ENCODE measurements at regions not wholly inside any gene's neighbourhood (a gene's known extent, or its start where the extent isn't known, plus 50 kb on each side); places are given as distances from the start of the nearest gene placed in this dataset.

DNA sequence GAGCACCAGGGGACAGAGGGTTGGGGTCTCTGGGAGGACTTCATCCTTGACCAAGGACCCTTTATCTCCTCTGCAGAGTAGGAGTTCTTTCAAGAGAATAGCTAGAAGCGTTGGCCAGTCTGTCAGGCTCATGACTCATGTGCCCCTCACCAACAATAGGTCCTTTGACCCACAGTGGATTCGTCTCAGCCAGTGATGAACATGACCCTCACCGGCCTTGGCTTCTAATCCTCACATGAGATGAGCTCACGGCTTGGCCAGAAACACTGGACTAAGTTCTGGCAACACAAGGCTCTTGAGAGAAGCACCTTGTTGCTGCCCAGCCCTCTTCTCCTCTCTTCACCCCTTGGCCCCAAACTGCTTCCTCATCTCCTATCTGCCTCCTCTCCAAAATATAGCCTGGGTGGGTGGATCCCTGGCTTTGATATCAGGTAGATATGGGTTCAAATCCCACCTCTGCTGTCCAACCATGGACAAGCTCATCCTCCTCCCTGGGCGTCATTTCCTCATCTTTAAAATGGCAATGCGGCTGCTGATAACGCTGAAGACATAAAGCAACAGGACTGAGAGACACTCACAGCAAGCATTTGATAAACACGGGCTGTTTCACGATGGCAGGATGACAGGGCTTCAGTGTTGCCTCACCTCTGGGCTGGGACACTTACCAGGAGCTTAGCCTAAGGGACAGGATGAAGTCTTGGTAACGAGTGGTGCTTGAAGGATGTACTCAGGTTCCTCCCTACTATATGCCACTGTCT is 446.7 kb upstream of the PROK2 start:
- no peaks in the 10 kb centered on the region for H3K36me3 ChIP-seq (ENCODE audit: control insufficient read depth, insufficient read depth, low read length)
- H3K9ac ChIP-seq (ENCODE audit: low read depth, low read length), result no peak overlapping the region
- 0 out of 2 replicates have a peak, but pooled peaks cover under 1% of the 10 kb centered on the region for H3K9me3 ChIP-seq (ENCODE audit: control insufficient read depth, insufficient read depth, low read length)
- no peak overlapping the region for H3K27ac ChIP-seq (ENCODE audit: low read depth, low read length)
- no peaks in the 10 kb centered on the region for H3K27me3 ChIP-seq (ENCODE audit: control insufficient read depth, insufficient read depth, low read length)
- H3K4me3 ChIP-seq (ENCODE audit: low read depth, low read length), result no peak overlapping the region
- H3K4me1 ChIP-seq (ENCODE audit: control insufficient read depth, insufficient read depth, low read length), result no peaks in the 10 kb centered on the region

GRCh38 chr3:72230774-72231379 is 445.9 kb upstream of the PROK2 start:
- Histone ChIP-seq H3K27ac (ENCODE audit: low read depth, low read length) (no peak overlapping the region), H3K27me3 (ENCODE audit: control insufficient read depth, insufficient read depth, low read length) (no peaks in the 10 kb centered on the region), H3K4me3 (ENCODE audit: low read depth, low read length) (no peak overlapping the region), H3K9me3 (ENCODE audit: control insufficient read depth, insufficient read depth, low read length) (0 out of 2 replicates have a peak, but pooled peaks cover 5% of the 10 kb centered on the region), H3K9ac (ENCODE audit: low read depth, low read length) (no peak overlapping the region), H3K36me3 (ENCODE audit: control insufficient read depth, insufficient read depth, low read length) (no peaks in the 10 kb centered on the region), H3K4me1 (ENCODE audit: control insufficient read depth, insufficient read depth, low read length) (no peaks in the 10 kb centered on the region)

- H3K4me1 ChIP-seq (ENCODE audit: control insufficient read depth, insufficient read depth, low read length), result no peaks in the 10 kb centered on the region
- H3K36me3 ChIP-seq (ENCODE audit: control insufficient read depth, insufficient read depth, low read length), result no peaks in the 10 kb centered on the region
- no peak overlapping the region for H3K9ac ChIP-seq (ENCODE audit: low read depth, low read length)
- H3K4me3 ChIP-seq (ENCODE audit: low read depth, low read length), result no peak overlapping the region
- H3K27ac ChIP-seq (ENCODE audit: low read depth, low read length), result no peak overlapping the region
- no peaks in the 10 kb centered on the region for H3K27me3 ChIP-seq (ENCODE audit: control insufficient read depth, insufficient read depth, low read length)
- peaks cover 14% of the 10 kb centered on the region; the same call in 1 of the 2 replicates for H3K9me3 ChIP-seq (ENCODE audit: control insufficient read depth, insufficient read depth, low read length)
Measured at GRCh38 chr3:72229952-72230351, 445.0 kb upstream of the PROK2 start.

GRCh38 chr3:72227486-72228070 is 442.6 kb upstream of the PROK2 start:
- Histone ChIP-seq H3K9ac (ENCODE audit: low read depth, low read length) (no peak overlapping the region), H3K4me3 (ENCODE audit: low read depth, low read length) (no peak overlapping the region), H3K36me3 (ENCODE audit: control insufficient read depth, insufficient read depth, low read length) (no peaks in the 10 kb centered on the region), H3K4me1 (ENCODE audit: control insufficient read depth, insufficient read depth, low read length) (no peaks in the 10 kb centered on the region), H3K27me3 (ENCODE audit: control insufficient read depth, insufficient read depth, low read length) (no peaks in the 10 kb centered on the region), H3K9me3 (ENCODE audit: control insufficient read depth, insufficient read depth, low read length) (peaks cover 21% of the 10 kb centered on the region), H3K27ac (ENCODE audit: low read depth, low read length) (no peak overlapping the region)

- Histone ChIP-seq H3K9ac (ENCODE audit: low read depth, low read length) (no peak overlapping the region), H3K27me3 (ENCODE audit: control insufficient read depth, insufficient read depth, low read length) (no peaks in the 10 kb centered on the region), H3K27ac (ENCODE audit: low read depth, low read length) (no peak overlapping the region), H3K4me3 (ENCODE audit: low read depth, low read length) (no peak overlapping the region), H3K9me3 (ENCODE audit: control insufficient read depth, insufficient read depth, low read length) (peaks cover 21% of the 10 kb centered on the region), H3K4me1 (ENCODE audit: control insufficient read depth, insufficient read depth, low read length) (no peaks in the 10 kb centered on the region), H3K36me3 (ENCODE audit: control insufficient read depth, insufficient read depth, low read length) (no peaks in the 10 kb centered on the region)
Measured at GRCh38 chr3:72224804-72225509, 440.0 kb upstream of the PROK2 start.

DNA sequence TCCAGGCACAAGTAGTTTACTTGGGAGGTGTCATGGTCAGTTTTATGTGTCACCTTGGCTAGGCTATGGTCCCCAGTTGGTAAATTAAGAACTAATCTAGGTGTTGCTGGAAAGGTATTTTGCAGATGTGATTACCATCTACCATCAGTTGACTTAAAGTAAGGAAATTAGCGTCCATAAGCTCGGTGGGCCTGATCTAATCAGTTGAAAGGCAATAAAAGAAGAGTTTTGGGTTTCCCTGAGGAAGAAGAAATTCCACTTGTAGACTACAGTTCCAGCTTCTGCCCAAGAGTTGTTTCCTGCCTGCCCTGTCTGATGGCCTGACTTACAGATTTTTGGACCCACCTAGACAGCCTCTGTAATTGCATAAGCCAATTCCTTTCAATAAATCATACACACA is 438.7 kb upstream of the PROK2 start:
- Histone ChIP-seq H3K4me1 (ENCODE audit: control insufficient read depth, insufficient read depth, low read length) (no peaks in the 10 kb centered on the region), H3K27me3 (ENCODE audit: control insufficient read depth, insufficient read depth, low read length) (no peaks in the 10 kb centered on the region)

GRCh38 chr3:72223116-72223515 is 438.2 kb upstream of the PROK2 start:
- Histone ChIP-seq H3K27ac (ENCODE audit: low read depth, low read length) (no peak overlapping the region), H3K4me3 (ENCODE audit: low read depth, low read length) (no peak overlapping the region), H3K27me3 (ENCODE audit: control insufficient read depth, insufficient read depth, low read length) (no peaks in the 10 kb centered on the region), H3K36me3 (ENCODE audit: control insufficient read depth, insufficient read depth, low read length) (no peaks in the 10 kb centered on the region), H3K9ac (ENCODE audit: low read depth, low read length) (no peak overlapping the region), H3K4me1 (ENCODE audit: control insufficient read depth, insufficient read depth, low read length) (no peaks in the 10 kb centered on the region), H3K9me3 (ENCODE audit: control insufficient read depth, insufficient read depth, low read length) (peaks cover 21% of the 10 kb centered on the region)

More for the DNA sequence above, 438.7 kb upstream of the PROK2 start:
- Histone ChIP-seq H3K4me3 (ENCODE audit: low read depth, low read length) (no peak overlapping the region), H3K36me3 (ENCODE audit: control insufficient read depth, insufficient read depth, low read length) (no peaks in the 10 kb centered on the region), H3K27ac (ENCODE audit: low read depth, low read length) (no peak overlapping the region), H3K9ac (ENCODE audit: low read depth, low read length) (no peak overlapping the region), H3K9me3 (ENCODE audit: control insufficient read depth, insufficient read depth, low read length) (peaks cover 21% of the 10 kb centered on the region)

DNA sequence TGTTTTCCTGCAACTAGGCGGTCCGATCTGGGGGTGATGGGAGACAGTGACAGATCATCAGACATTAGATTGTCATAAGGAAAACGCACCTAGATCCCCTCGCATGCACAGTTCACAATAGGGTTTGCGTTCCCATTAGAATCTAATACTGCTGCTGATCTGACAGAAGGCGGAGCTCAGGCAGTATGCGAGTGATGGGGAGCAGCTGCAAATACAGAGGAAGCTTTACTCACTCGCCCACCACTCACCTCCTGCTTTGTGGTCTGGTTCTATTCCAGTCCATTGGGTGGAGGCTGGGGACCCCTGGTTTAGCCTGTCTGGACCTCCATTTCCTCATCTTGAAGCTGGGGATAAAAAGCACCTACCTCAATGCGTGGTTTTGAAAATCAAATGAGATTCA is 437.5 kb upstream of the PROK2 start:
- no peak overlapping the region for H3K9ac ChIP-seq (ENCODE audit: low read depth, low read length)
- H3K9me3 ChIP-seq (ENCODE audit: control insufficient read depth, insufficient read depth, low read length), result peaks cover 21% of the 10 kb centered on the region
- H3K27ac ChIP-seq (ENCODE audit: low read depth, low read length), result no peak overlapping the region
- no peak overlapping the region for H3K4me3 ChIP-seq (ENCODE audit: low read depth, low read length)
- no peaks in the 10 kb centered on the region for H3K36me3 ChIP-seq (ENCODE audit: control insufficient read depth, insufficient read depth, low read length)
- H3K4me1 ChIP-seq (ENCODE audit: control insufficient read depth, insufficient read depth, low read length), result no peaks in the 10 kb centered on the region
- H3K27me3 ChIP-seq (ENCODE audit: control insufficient read depth, insufficient read depth, low read length), result no peaks in the 10 kb centered on the region

DNA sequence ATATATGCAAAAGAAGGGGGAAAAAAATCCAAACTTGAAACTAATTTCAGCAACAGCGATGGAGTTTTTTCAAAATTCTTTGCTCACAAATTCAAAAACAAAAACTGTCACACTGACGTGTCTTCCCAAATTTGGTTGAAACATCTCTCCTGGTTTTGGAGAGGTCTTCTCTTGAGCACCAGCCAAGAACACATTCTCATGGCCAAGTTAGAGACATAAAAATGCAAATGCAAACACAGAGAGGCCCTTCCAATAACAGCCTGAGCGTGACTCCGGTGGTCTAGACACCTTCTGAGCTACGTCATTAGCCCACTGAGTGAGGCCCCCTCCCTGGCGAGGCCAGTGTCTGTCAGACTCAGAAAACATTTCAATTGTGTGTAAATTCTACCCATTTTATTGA is 436.0 kb upstream of the PROK2 start:
- Histone ChIP-seq H3K36me3 (ENCODE audit: control insufficient read depth, insufficient read depth, low read length) (no peaks in the 10 kb centered on the region), H3K4me1 (ENCODE audit: control insufficient read depth, insufficient read depth, low read length) (no peaks in the 10 kb centered on the region), H3K27ac (ENCODE audit: low read depth, low read length) (no peak overlapping the region), H3K4me3 (ENCODE audit: low read depth, low read length) (no peak overlapping the region), H3K27me3 (ENCODE audit: control insufficient read depth, insufficient read depth, low read length) (no peaks in the 10 kb centered on the region), H3K9me3 (ENCODE audit: control insufficient read depth, insufficient read depth, low read length) (peaks cover 16% of the 10 kb centered on the region), H3K9ac (ENCODE audit: low read depth, low read length) (no peak overlapping the region)

DNA sequence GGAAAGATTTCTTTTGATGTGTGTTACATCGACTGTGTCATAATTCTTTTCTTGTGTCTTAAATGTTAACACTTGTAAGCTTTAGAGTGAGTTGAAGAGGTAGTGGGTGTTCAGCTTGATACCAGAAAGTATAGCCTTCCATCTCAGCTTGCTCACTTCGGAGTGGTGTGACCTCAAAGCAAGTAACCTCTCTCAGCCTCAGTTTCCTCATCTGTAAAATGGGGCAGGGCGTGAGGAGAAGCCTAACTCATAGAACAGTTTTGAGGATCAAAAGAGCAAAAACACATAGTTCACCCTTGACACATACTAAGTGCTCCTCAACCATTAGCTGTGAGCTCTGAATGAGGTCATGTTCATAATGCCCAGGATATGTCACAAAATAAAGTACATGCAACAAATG is 434.8 kb upstream of the PROK2 start:
- no peaks in the 10 kb centered on the region for H3K27me3 ChIP-seq (ENCODE audit: control insufficient read depth, insufficient read depth, low read length)
- no peaks in the 10 kb centered on the region for H3K36me3 ChIP-seq (ENCODE audit: control insufficient read depth, insufficient read depth, low read length)
- no peak overlapping the region for H3K4me3 ChIP-seq (ENCODE audit: low read depth, low read length)
- no peak overlapping the region for H3K9ac ChIP-seq (ENCODE audit: low read depth, low read length)
- peaks cover 6% of the 10 kb centered on the region for H3K9me3 ChIP-seq (ENCODE audit: control insufficient read depth, insufficient read depth, low read length)
- H3K4me1 ChIP-seq (ENCODE audit: control insufficient read depth, insufficient read depth, low read length), result no peaks in the 10 kb centered on the region
- no peak overlapping the region for H3K27ac ChIP-seq (ENCODE audit: low read depth, low read length)

GRCh38 chr3:72217570-72217969 is 432.6 kb upstream of the PROK2 start:
- Histone ChIP-seq H3K4me1 (ENCODE audit: control insufficient read depth, insufficient read depth, low read length) (no peaks in the 10 kb centered on the region), H3K9me3 (ENCODE audit: control insufficient read depth, insufficient read depth, low read length) (no peaks in the 10 kb centered on the region), H3K27ac (ENCODE audit: low read depth, low read length) (no peak overlapping the region), H3K9ac (ENCODE audit: low read depth, low read length) (no peak overlapping the region), H3K4me3 (ENCODE audit: low read depth, low read length) (no peak overlapping the region), H3K27me3 (ENCODE audit: control insufficient read depth, insufficient read depth, low read length) (no peaks in the 10 kb centered on the region), H3K36me3 (ENCODE audit: control insufficient read depth, insufficient read depth, low read length) (no peaks in the 10 kb centered on the region)

All from HUES48 (cell line).